H1 (cell line): ENCODE measurements at regions not wholly inside any gene's neighbourhood (a gene's known extent, or its start where the extent isn't known, plus 50 kb on each side); places are given as distances from the start of the nearest gene placed in this dataset.
"Not testable (repeated sequence)": the region's sequence is repeated elsewhere in the genome, so short reads cannot be mapped to it uniquely, and the experiment has no call there.

Experiments
- CTCF ChIA-PET: fragments of 300-600 bp; sonication (Branson Sonifier 250); formaldehyde crosslinking; loops from one replicate; lab custom pipeline; 2021; ENCODE audit not compliant: partially characterized antibody; lab: Charles Lee
- POLR2A ChIA-PET: fragments of 300-600 bp; sonication (Branson Sonifier 250); formaldehyde crosslinking; loops from one replicate; lab custom pipeline; 2021; ENCODE audit warnings: inconsistent platforms; ENCODE audit not compliant: partially characterized antibody; lab: Charles Lee
- DNase-seq, 2 experiments: peaks; one replicate each; pipeline versions ENCODE4 v3.0.0 to v3.0.0-alpha.2; 2010 to 2022; ENCODE audit warnings: low spot score in 2 of 2, low read depth in 1 of 2, mixed read lengths in 1 of 2
- FAIRE-seq: peaks from 2 replicates; lab custom pipeline; 2011; peaks lifted over from hg19 to GRCh38; lab: Jason Lieb, UNC
- H2AFZ ChIP-seq: 2 replicates; pipeline ENCODE4 v1.8.1; 2012; ENCODE audit warnings: low read length, inconsistent platforms
- H2AK5ac ChIP-seq: 2 replicates; pipeline ENCODE4 v1.6.1; 2013; ENCODE audit warnings: low read depth, low read length
- H2BK120ac ChIP-seq: replicated peaks from 2 replicates; pipeline ENCODE3; 2013; ENCODE audit warnings: low read depth, low read length, inconsistent platforms
- H2BK12ac ChIP-seq: 2 replicates; pipeline ENCODE4 v1.6.1; 2013; ENCODE audit warnings: low read depth, low read length
- H2BK15ac ChIP-seq: 2 replicates; pipeline ENCODE4 v1.6.1; 2013; ENCODE audit warnings: low read length
- H2BK20ac ChIP-seq: 2 replicates; pipeline ENCODE4 v1.6.1; 2013; ENCODE audit warnings: low read length
- H2BK5ac ChIP-seq: 2 replicates; pipeline ENCODE4 v1.6.1; 2013; ENCODE audit warnings: low read depth, low read length
- H3K14ac ChIP-seq: 2 replicates; pipeline ENCODE4 v1.6.1; 2013; ENCODE audit warnings: inconsistent platforms; ENCODE audit not compliant: insufficient read length
- H3K18ac ChIP-seq: 2 replicates; pipeline ENCODE4 v1.6.1; 2013; ENCODE audit warnings: low read length; ENCODE audit errors: extremely low read depth
- H3K23ac ChIP-seq: 2 replicates; pipeline ENCODE4 v1.6.1; 2013; ENCODE audit warnings: inconsistent platforms; ENCODE audit not compliant: insufficient read length
- H3K23me2 ChIP-seq: 2 replicates; pipeline ENCODE4 v1.6.1; 2013; ENCODE audit warnings: low read depth, low read length
- H3K27ac ChIP-seq: 2 replicates; pipeline ENCODE4 v1.6.1; 2011; ENCODE audit warnings: low read depth, low read length, inconsistent platforms
- H3K27me3 ChIP-seq, 4 experiments: replicated peaks in 1 of 4; 1 replicate in 1 of 4; 2 replicates in 3 of 4; pipeline versions ENCODE4 v1.6.1 to v1.8.1; 2011 to 2013; ENCODE audit warnings: low read length in 3 of 4, mild to moderate bottlenecking in 3 of 4, inconsistent platforms in 2 of 4, mixed read lengths in 2 of 4, moderate library complexity in 1 of 4; ENCODE audit not compliant: control insufficient read depth in 3 of 4, insufficient read depth in 3 of 4; ENCODE audit errors: extremely low read depth in 1 of 4
- H3K36me3 ChIP-seq, 4 experiments: 2 replicates each; pipeline versions ENCODE4 v1.6.1 to v1.8.1; 2011 to 2013; ENCODE audit warnings: mild to moderate bottlenecking in 4 of 4, low read length in 3 of 4, moderate library complexity in 2 of 4, control low read depth in 1 of 4, inconsistent platforms in 1 of 4; ENCODE audit not compliant: insufficient read depth in 4 of 4, control insufficient read depth in 2 of 4
- H3K4ac ChIP-seq: replicated peaks from 2 replicates; pipeline ENCODE3; 2013; ENCODE audit warnings: low read length, low read depth, mixed read lengths, inconsistent platforms; ENCODE audit not compliant: insufficient read length
- H3K4me1 ChIP-seq, 4 experiments: replicated peaks in 1 of 4; 1 replicate in 1 of 4; 2 replicates in 3 of 4; pipeline versions ENCODE4 v1.6.1 to v1.8.1; 2011 to 2013; ENCODE audit warnings: low read length in 3 of 4, inconsistent platforms in 2 of 4, mixed read lengths in 1 of 4; ENCODE audit not compliant: insufficient read depth in 4 of 4, control insufficient read depth in 3 of 4
- H3K4me2 ChIP-seq, 2 experiments: 2 replicates each; pipeline versions ENCODE4 v1.6.1 to v1.8.1; 2011 to 2013; ENCODE audit warnings: low read depth in 2 of 2, low read length in 2 of 2, control low read depth in 1 of 2, inconsistent platforms in 1 of 2, mild to moderate bottlenecking in 1 of 2; ENCODE audit not compliant: insufficient read depth in 1 of 2
- H3K4me3 ChIP-seq, 4 experiments: fragments of 200-600, 300-600 bp in 1 of 4; sonication (generic), shearing (Covaris generic), sonication (Bioruptor Twin) in 1 of 4; 2 replicates each; pipeline versions ENCODE4 v1.5.1 to v1.8.1; 2011 to 2016; ENCODE audit warnings: low read length in 4 of 4, low read depth in 3 of 4, control low read depth in 2 of 4, inconsistent platforms in 2 of 4, mild to moderate bottlenecking in 2 of 4, mixed read lengths in 1 of 4, moderate library complexity in 1 of 4; ENCODE audit not compliant: insufficient read depth in 2 of 4; ENCODE audit errors: extremely low read depth in 1 of 4
- H3K56ac ChIP-seq: replicated peaks from 2 replicates; pipeline ENCODE3; 2013; ENCODE audit warnings: low read depth, mild to moderate bottlenecking, mixed read lengths, low read length, inconsistent platforms; ENCODE audit not compliant: insufficient read length
- H3K79me1 ChIP-seq: 2 replicates; pipeline ENCODE4 v1.6.1; 2013; ENCODE audit warnings: low read depth, low read length, control low read depth
- H3K79me2 ChIP-seq, 2 experiments: 2 replicates each; pipeline versions ENCODE4 v1.6.1 to v1.8.1; 2012 to 2013; ENCODE audit warnings: low read length in 2 of 2, mild to moderate bottlenecking in 2 of 2, inconsistent platforms in 1 of 2; ENCODE audit not compliant: insufficient read depth in 2 of 2, control insufficient read depth in 1 of 2
- H3K9ac ChIP-seq, 4 experiments: replicated peaks in 1 of 4; 1 replicate in 1 of 4; 2 replicates in 3 of 4; pipeline versions ENCODE4 v1.6.1 to v1.8.1; 2011 to 2013; ENCODE audit warnings: low read depth in 3 of 4, low read length in 3 of 4, control low read depth in 2 of 4, mild to moderate bottlenecking in 2 of 4, moderate library complexity in 2 of 4, inconsistent platforms in 1 of 4; ENCODE audit errors: extremely low read depth in 1 of 4
- H3K9me3 ChIP-seq, 2 experiments: 2 replicates each; pipeline versions ENCODE4 v1.6.1 to v1.8.1; 2012 to 2013; ENCODE audit warnings: mild to moderate bottlenecking in 2 of 2, moderate library complexity in 2 of 2, control low read depth in 1 of 2, inconsistent platforms in 1 of 2, low read depth in 1 of 2, low read length in 1 of 2, mixed read lengths in 1 of 2; ENCODE audit not compliant: insufficient read depth in 2 of 2
- H4K20me1 ChIP-seq, 2 experiments: replicated peaks in 1 of 2; 2 replicates each; pipeline versions ENCODE3 to v1.8.1; 2011 to 2013; ENCODE audit warnings: inconsistent platforms in 2 of 2, low read length in 2 of 2, mild to moderate bottlenecking in 1 of 2; ENCODE audit not compliant: insufficient read depth in 2 of 2, control insufficient read depth in 1 of 2
- H4K5ac ChIP-seq: 2 replicates; pipeline ENCODE4 v1.6.1; 2013; ENCODE audit warnings: low read length, low read depth, mixed read lengths, inconsistent platforms; ENCODE audit not compliant: insufficient read length
- H4K8ac ChIP-seq: 2 replicates; pipeline ENCODE4 v1.8.0; 2013; ENCODE audit warnings: mild to moderate bottlenecking, moderate library complexity, low read length, inconsistent platforms; ENCODE audit not compliant: insufficient read depth; ENCODE audit errors: extremely low read depth
- H4K91ac ChIP-seq: replicated peaks from 2 replicates; pipeline ENCODE3; 2013; ENCODE audit warnings: low read length, mixed read lengths, inconsistent platforms; ENCODE audit not compliant: insufficient read length
- KDM1A ChIP-seq: fragments of 200-600, 300-600 bp; sonication (generic); IDR thresholded peaks from 2 replicates; pipeline ENCODE4 v1.7.1; 2016; ENCODE audit warnings: mild to moderate bottlenecking, low read length, borderline replicate concordance
- RFX5 ChIP-seq: IDR thresholded peaks from 2 replicates; pipeline ENCODE4 v1.6.1; 2011; ENCODE audit warnings: low read depth, low read length, improper control_type of control experiment, borderline replicate concordance
- WGBS, 2 experiments: shearing (Covaris generic) in 1 of 2; methylation state at CpG; one replicate each; pipeline versions ENCODE4 v1.1.6 to v1.1.7; 2013 to 2015; ENCODE audit warnings: low lambda C conversion rate in 2 of 2, mixed read lengths in 2 of 2, inconsistent platforms in 1 of 2, low coverage in 1 of 2, missing lambda C conversion rate in 1 of 2; ENCODE audit not compliant: insufficient replicate concordance in 2 of 2, insufficient coverage in 1 of 2, insufficient read length in 1 of 2; ENCODE audit errors: extremely low coverage in 1 of 2, missing lambda C conversion rate in 1 of 2; 5-methylcytosine and 5-hydroxymethylcytosine counted together
- TF ChIP-seq, protein P1 (sequence below), 3 experiments: IDR thresholded peaks; 1 replicate in 2 of 3; 2 replicates in 1 of 3; pipeline versions ENCODE4 v1.5.1 to v1.6.1; 2011; ENCODE audit warnings: low read length in 3 of 3, mild to moderate bottlenecking in 3 of 3, inconsistent platforms in 2 of 3, low read depth in 1 of 3, moderate library complexity in 1 of 3; ENCODE audit not compliant: insufficient read depth in 1 of 3; ENCODE audit errors: control extremely low read depth in 1 of 3
- TF ChIP-seq, protein P2 (sequence below): IDR thresholded peaks from 2 replicates; pipeline ENCODE4 v1.6.1; 2012; ENCODE audit warnings: low read length, inconsistent platforms

DNA sequence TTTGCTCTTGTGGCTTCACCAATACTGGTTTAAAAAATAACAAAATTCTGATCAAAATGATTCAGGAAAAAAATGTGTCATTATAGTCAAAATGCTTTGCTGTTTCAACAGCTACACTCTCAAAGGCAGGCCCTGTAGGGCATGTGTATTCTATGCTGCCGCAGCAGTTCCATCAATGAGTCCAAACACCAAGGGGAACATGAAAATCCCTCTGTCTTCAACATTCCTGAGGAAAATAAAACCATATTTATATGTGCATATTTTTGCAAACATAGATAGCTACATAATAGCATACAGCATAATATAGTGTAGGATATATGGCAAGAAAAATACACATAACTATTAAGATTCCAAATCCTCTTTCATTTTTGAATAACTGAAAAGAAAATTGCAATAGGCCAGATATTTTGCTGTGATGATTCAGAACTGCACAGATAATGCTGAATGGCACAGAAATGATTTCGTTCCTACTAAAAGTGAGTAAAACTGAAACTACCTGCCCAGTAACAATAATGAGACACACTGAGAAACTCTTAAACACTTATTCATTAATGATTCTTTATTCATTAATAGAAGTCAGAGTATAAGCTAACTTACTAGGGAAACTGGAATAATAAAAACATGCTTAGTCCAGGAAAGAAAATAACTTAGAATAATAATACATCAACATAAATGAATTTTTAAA is 343.8 kb downstream of the SUCLG1 start (continued):
- TF ChIP-seq, protein P1, sequence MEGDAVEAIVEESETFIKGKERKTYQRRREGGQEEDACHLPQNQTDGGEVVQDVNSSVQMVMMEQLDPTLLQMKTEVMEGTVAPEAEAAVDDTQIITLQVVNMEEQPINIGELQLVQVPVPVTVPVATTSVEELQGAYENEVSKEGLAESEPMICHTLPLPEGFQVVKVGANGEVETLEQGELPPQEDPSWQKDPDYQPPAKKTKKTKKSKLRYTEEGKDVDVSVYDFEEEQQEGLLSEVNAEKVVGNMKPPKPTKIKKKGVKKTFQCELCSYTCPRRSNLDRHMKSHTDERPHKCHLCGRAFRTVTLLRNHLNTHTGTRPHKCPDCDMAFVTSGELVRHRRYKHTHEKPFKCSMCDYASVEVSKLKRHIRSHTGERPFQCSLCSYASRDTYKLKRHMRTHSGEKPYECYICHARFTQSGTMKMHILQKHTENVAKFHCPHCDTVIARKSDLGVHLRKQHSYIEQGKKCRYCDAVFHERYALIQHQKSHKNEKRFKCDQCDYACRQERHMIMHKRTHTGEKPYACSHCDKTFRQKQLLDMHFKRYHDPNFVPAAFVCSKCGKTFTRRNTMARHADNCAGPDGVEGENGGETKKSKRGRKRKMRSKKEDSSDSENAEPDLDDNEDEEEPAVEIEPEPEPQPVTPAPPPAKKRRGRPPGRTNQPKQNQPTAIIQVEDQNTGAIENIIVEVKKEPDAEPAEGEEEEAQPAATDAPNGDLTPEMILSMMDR (IDR thresholded peaks at IDR 0.05; ENCODE audit: control extremely low read depth in 1 of 3, insufficient read depth in 1 of 3, low read depth in 1 of 3, low read length in 3 of 3), result no peak
- TF ChIP-seq, protein P2, sequence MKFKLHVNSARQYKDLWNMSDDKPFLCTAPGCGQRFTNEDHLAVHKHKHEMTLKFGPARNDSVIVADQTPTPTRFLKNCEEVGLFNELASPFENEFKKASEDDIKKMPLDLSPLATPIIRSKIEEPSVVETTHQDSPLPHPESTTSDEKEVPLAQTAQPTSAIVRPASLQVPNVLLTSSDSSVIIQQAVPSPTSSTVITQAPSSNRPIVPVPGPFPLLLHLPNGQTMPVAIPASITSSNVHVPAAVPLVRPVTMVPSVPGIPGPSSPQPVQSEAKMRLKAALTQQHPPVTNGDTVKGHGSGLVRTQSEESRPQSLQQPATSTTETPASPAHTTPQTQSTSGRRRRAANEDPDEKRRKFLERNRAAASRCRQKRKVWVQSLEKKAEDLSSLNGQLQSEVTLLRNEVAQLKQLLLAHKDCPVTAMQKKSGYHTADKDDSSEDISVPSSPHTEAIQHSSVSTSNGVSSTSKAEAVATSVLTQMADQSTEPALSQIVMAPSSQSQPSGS, result no peak
- TF ChIP-seq KDM1A, result no peak
- no peak for TF ChIP-seq RFX5

- CTCF ChIA-PET, H3K9ac ChIP-seq, H4K91ac ChIP-seq, H2BK20ac ChIP-seq, H2BK120ac ChIP-seq, H4K20me1 ChIP-seq, H3K4me3 ChIP-seq, H3K4me1 ChIP-seq, H4K8ac ChIP-seq, DNase-seq, H2BK5ac ChIP-seq, H2AK5ac ChIP-seq, H4K5ac ChIP-seq, H3K27me3 ChIP-seq, H3K4ac ChIP-seq, H3K18ac ChIP-seq, H3K36me3 ChIP-seq, H3K79me2 ChIP-seq, H3K27ac ChIP-seq, FAIRE-seq, H3K56ac ChIP-seq, H3K79me1 ChIP-seq, H3K14ac ChIP-seq, H3K23ac ChIP-seq, H2BK15ac ChIP-seq, H2AFZ ChIP-seq, H2BK12ac ChIP-seq, H3K4me2 ChIP-seq, H3K23me2 ChIP-seq, POLR2A ChIA-PET: not testable (repeated sequence)
- WGBS, 2 experiments, result 92% methylated on average over 15 of the region's 15 CpGs; no CpG with 5 or more reads in 1 of the 2 experiments
- peaks cover 16 to 18% of the 10 kb centered on the region in 2 experiments for H3K9me3 ChIP-seq
These were observed 355.1 kb downstream of the SUCLG1 start for GRCh38 chr2:84103816-84104527.
